ENCODE measurements at regions not wholly inside any gene's neighbourhood (a gene's known extent, or its start where the extent isn't known, plus 50 kb on each side); places are given as distances from the start of the nearest gene placed in this dataset.

GRCh38 chr18:40102903-40103302 is 1852.1 kb upstream of the PIK3C3 start:
- no peak for TF ChIP-seq CTCF (conservative IDR thresholded peaks at IDR 0.05; ENCODE audit: low read depth, low read length)
- no peaks in the 10 kb centered on the region for H3K36me3 ChIP-seq (ENCODE audit: insufficient read depth)
- H3K79me2 ChIP-seq (ENCODE audit: insufficient read depth, low read depth), result no peaks in the 10 kb centered on the region
- no peak overlapping the region for H3K4me3 ChIP-seq (IDR thresholded peaks at IDR 0.05; ENCODE audit: insufficient read depth, low read depth, low read length)
- no peaks in the 10 kb centered on the region for H3K4me1 ChIP-seq (ENCODE audit: low read depth, poor library complexity, severe bottlenecking)
- H4K20me1 ChIP-seq (ENCODE audit: insufficient read depth), result no peaks in the 10 kb centered on the region
- no peak overlapping the region for H3K27ac ChIP-seq
- H3K4me2 ChIP-seq, result no peak overlapping the region
- H3K27me3 ChIP-seq (ENCODE audit: insufficient read depth, low read depth), result no peaks in the 10 kb centered on the region
- no peak overlapping the region for H2AFZ ChIP-seq (ENCODE audit: low read depth)
- H3K9ac ChIP-seq, result no peak overlapping the region

GRCh38 chr18:40099641-40100040 is 1855.4 kb upstream of the PIK3C3 start:
- Histone ChIP-seq H3K9ac (no peak overlapping the region), H2AFZ (ENCODE audit: low read depth) (no peak overlapping the region), H3K27me3 (ENCODE audit: insufficient read depth, low read depth) (no peaks in the 10 kb centered on the region), H3K36me3 (ENCODE audit: insufficient read depth) (no peaks in the 10 kb centered on the region), H3K4me3 (IDR thresholded peaks at IDR 0.05; ENCODE audit: insufficient read depth, low read depth, low read length) (no peak overlapping the region), H3K79me2 (ENCODE audit: insufficient read depth, low read depth) (no peaks in the 10 kb centered on the region), H4K20me1 (ENCODE audit: insufficient read depth) (no peaks in the 10 kb centered on the region), H3K4me1 (ENCODE audit: low read depth, poor library complexity, severe bottlenecking) (no peaks in the 10 kb centered on the region), H3K27ac (no peak overlapping the region), H3K4me2 (no peak overlapping the region)
- TF ChIP-seq CTCF (conservative IDR thresholded peaks at IDR 0.05; ENCODE audit: low read depth, low read length), result no peak

GRCh38 chr18:40096675-40097074 is 1858.4 kb upstream of the PIK3C3 start:
- H3K4me2 ChIP-seq, result no peak overlapping the region
- no peaks in the 10 kb centered on the region for H3K36me3 ChIP-seq (ENCODE audit: insufficient read depth)
- H3K9ac ChIP-seq, result no peak overlapping the region
- H4K20me1 ChIP-seq (ENCODE audit: insufficient read depth), result no peaks in the 10 kb centered on the region
- H3K27ac ChIP-seq, result no peak overlapping the region
- H2AFZ ChIP-seq (ENCODE audit: low read depth), result no peak overlapping the region
- no peaks in the 10 kb centered on the region for H3K4me1 ChIP-seq (ENCODE audit: low read depth, poor library complexity, severe bottlenecking)
- H3K79me2 ChIP-seq (ENCODE audit: insufficient read depth, low read depth), result no peaks in the 10 kb centered on the region
- no peak overlapping the region for H3K4me3 ChIP-seq (IDR thresholded peaks at IDR 0.05; ENCODE audit: insufficient read depth, low read depth, low read length)
- H3K27me3 ChIP-seq (ENCODE audit: insufficient read depth, low read depth), result no peaks in the 10 kb centered on the region
- no peak for TF ChIP-seq CTCF (conservative IDR thresholded peaks at IDR 0.05; ENCODE audit: low read depth, low read length)

- Histone ChIP-seq H3K9ac (no peak overlapping the region), H3K27ac (no peak overlapping the region), H3K4me2 (no peak overlapping the region), H3K4me3 (IDR thresholded peaks at IDR 0.05; ENCODE audit: insufficient read depth, low read depth, low read length) (no peak overlapping the region), H2AFZ (ENCODE audit: low read depth) (no peak overlapping the region), H3K79me2 (ENCODE audit: insufficient read depth, low read depth) (no peaks in the 10 kb centered on the region), H4K20me1 (ENCODE audit: insufficient read depth) (no peaks in the 10 kb centered on the region), H3K27me3 (ENCODE audit: insufficient read depth, low read depth) (no peaks in the 10 kb centered on the region), H3K36me3 (ENCODE audit: insufficient read depth) (no peaks in the 10 kb centered on the region), H3K4me1 (ENCODE audit: low read depth, poor library complexity, severe bottlenecking) (no peaks in the 10 kb centered on the region)
- no peak for TF ChIP-seq CTCF (conservative IDR thresholded peaks at IDR 0.05; ENCODE audit: low read depth, low read length)
Observed at GRCh38 chr18:40094441-40094840, 1860.6 kb upstream of the PIK3C3 start.

GRCh38 chr18:40088130-40088529 is 1866.9 kb upstream of the PIK3C3 start:
- Histone ChIP-seq H3K4me3 (IDR thresholded peaks at IDR 0.05; ENCODE audit: insufficient read depth, low read depth, low read length) (no peak overlapping the region), H4K20me1 (ENCODE audit: insufficient read depth) (no peaks in the 10 kb centered on the region), H3K4me1 (ENCODE audit: low read depth, poor library complexity, severe bottlenecking) (no peaks in the 10 kb centered on the region), H3K27ac (no peak overlapping the region), H3K9ac (no peak overlapping the region), H3K4me2 (no peak overlapping the region), H3K36me3 (ENCODE audit: insufficient read depth) (no peaks in the 10 kb centered on the region), H3K27me3 (ENCODE audit: insufficient read depth, low read depth) (no peaks in the 10 kb centered on the region), H2AFZ (ENCODE audit: low read depth) (no peak overlapping the region), H3K79me2 (ENCODE audit: insufficient read depth, low read depth) (no peaks in the 10 kb centered on the region)
- TF ChIP-seq CTCF (conservative IDR thresholded peaks at IDR 0.05; ENCODE audit: low read depth, low read length), result no peak
